ENCODE measurements at regions not wholly inside any gene's neighbourhood (a gene's known extent, or its start where the extent isn't known, plus 50 kb on each side); places are given as distances from the start of the nearest gene placed in this dataset.

- DNase-seq (ENCODE audit: low read depth), result no peak
Measured at GRCh38 chr12:131477613-131478012, 233.3 kb upstream of the SFSWAP start.

- no peak for DNase-seq (ENCODE audit: low read depth)
Measured at GRCh38 chr12:131478468-131478867, 232.4 kb upstream of the SFSWAP start.

- no peak for DNase-seq (ENCODE audit: low read depth)
Measured at GRCh38 chr12:131482199-131482598, 228.7 kb upstream of the SFSWAP start.

- no peak for DNase-seq (ENCODE audit: low read depth)
Measured at GRCh38 chr12:131482686-131483085, 228.2 kb upstream of the SFSWAP start.

DNA sequence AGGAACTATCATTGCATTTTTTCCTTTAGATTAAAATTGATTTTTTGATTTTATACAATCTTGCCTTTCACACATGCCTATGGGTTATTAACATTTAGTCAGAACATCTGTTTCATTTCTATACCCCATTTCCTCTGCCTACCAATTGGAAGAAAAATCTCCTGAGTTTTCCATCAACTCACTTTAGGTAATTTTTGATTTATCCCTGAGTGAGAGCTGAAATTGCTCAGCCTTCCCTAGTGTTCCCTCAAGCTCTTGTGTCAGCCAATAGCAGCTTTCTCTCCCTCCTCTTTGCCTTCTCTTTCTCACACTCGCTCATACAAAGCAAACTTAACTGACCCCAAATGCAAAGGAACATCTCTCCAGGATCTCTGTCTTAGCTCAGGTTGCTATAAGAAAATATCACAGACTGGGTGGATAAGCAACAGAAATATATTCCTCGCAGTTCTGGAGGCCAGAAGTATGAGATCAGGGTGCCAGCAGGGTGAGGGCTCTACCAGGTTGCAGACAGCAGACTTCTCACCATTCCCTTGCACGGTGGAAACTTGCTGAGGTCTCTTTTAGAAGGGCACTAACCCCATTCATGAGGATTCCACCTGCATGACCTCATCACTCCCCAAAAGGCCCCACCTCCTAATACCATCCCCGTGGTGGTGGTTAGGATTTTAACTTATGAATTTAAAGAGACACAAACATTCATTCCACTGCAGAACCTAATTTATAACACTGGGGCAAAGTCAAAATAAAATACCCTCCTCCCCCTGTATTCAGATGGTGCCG is 224.2 kb upstream of the SFSWAP start:
- no peak for DNase-seq (ENCODE audit: low read depth)

DNA sequence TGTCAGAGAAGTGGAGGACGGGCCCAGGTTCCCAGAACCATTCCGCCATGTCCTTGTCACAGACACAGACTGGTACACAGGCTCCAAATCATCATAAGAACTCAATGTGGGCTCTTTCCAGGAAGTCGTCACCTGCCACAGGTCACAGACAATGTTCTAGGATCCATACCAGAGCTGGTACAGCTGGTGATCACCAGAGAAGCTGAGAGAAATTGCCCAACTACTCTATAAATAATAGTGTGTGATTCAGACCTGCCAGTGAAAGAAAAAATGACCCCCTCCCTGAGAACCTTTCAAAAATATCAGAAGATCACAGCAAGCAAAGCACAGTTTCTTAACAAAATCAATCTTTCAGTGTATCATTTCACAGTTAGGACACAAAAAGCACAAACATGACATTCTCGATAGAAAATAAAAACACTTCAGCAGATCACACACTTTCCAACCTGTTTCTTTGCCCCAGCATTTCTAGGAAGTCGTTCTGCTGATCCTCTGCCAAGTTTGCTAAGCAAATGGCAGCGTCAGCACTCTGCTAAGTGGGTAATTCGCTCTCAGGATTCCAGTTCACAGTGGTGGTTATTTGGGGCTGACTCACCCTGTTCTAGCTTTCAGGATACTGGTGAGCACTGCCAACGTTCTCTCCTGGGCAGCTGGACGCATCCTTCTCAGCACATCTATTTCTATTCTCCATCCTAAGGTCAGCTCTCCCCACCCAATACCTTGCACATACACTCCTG is 223.3 kb upstream of the SFSWAP start:
- DNase-seq (ENCODE audit: low read depth), result no peak

- no peak for DNase-seq (ENCODE audit: low read depth)
Measured at GRCh38 chr12:131489718-131490117, 221.2 kb upstream of the SFSWAP start.

- no peak for DNase-seq (ENCODE audit: low read depth)
Measured at GRCh38 chr12:131491155-131491554, 219.7 kb upstream of the SFSWAP start.

DNA sequence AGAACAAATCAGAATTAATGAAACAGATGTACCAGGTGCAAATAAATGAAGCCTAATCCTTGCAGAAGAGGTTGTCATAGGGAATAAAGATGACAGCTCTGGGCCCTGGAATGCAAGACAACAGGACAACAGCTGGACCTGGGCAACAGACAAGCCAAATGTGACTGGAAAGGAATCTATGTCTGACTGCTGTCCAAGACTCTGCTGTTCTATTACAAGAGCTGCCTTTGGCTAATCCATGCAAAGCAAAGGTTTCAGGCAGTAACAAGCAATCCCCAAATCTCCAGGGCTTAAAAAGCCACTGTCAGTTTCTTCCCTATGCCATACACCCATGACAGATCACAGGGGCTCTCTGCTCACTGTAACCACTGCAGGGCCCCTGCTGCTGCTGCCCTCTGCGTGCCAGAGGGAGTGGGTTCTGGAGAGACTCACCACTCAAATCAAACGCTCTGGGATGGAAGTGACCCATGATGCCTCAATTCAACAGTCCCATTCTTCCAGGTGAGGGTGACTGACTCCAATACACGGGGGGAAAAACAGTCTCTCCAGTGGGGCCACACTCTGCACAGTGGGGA is 218.9 kb upstream of the SFSWAP start:
- no peak for DNase-seq (ENCODE audit: low read depth)

DNA sequence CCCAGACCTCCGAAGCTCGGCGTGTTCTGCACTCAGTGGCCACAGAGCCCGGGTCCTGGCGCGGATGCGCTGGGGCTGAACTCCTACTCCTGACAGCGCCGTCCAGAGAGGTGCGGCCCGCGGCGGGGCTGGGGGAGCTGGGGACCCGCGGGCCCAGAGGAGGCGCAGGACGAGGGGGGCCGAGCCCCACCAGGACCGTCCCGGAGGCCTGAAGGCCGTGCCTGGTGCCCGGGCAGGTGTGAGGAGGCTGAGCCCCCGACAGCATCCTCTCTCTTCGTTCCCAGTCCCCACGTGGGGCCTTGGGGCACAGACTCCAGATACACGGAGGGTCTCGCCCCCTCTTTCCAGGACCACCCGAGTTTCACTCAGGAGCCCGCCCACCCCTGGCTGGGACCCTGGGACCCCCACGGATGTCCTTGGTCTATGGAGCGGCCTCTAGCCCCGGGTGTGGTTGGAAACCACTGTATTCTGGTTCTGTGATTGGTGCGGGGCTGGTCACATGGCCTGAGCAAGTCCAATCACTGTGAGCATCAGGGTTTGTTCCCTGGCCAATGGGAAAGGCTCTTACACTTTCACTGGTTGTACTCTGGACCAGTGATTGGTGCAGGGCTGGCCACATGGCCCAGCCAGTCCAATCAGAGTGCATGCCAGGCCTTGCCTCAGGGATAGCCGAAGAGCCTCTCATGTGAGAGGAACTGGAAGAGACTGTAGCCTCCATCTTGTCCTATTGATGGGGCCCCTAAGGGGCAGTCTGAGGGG is 217.6 kb upstream of the SFSWAP start:
- no peak for DNase-seq (ENCODE audit: low read depth)

- DNase-seq (ENCODE audit: low read depth), result no peak
Measured at GRCh38 chr12:131494216-131494615, 216.7 kb upstream of the SFSWAP start.

DNA sequence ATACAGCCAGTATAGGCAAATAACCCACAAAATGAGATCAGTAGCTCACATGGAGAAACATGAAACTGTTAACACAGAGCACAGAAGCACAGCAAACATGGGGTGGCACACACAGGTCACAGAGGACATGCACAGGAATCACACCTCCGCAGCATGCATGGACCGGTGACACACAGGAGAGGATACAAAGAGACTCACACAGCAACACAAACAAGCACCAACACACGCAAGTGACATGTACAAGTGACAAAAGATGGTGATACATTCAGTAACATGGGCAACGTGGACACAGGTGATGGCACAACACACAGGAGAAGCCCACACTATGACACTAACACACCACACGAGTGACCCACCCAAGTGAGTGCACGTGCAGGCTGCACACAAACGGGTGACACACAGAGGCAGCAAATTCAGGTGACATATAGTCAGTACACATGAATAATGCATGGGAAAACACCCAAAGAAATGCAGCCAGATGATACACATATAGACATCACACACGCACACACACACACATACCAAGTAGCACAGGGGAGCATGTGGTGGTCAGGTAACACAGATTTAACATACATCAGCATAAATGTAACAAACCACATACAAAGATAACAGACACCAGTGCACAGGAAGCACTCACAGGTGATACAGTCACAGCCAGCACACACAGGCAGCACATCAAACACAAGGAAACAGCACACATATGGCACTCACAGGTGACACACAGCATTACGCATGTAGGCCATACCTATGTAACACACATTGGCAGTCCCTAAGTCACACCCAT is 216.0 kb upstream of the SFSWAP start:
- no peak for DNase-seq (ENCODE audit: low read depth)

GRCh38 chr12:131497966-131498365 is 212.9 kb upstream of the SFSWAP start:
- DNase-seq (ENCODE audit: low read depth), result no peak

- no peak for DNase-seq (ENCODE audit: low read depth)
Measured at GRCh38 chr12:131499160-131499863, 211.6 kb upstream of the SFSWAP start.

GRCh38 chr12:131499864-131500190 is 211.1 kb upstream of the SFSWAP start:
- DNase-seq (ENCODE audit: low read depth), result no peak

- no peak for DNase-seq (ENCODE audit: low read depth)
Measured at GRCh38 chr12:131500564-131500963, 210.3 kb upstream of the SFSWAP start.

DNA sequence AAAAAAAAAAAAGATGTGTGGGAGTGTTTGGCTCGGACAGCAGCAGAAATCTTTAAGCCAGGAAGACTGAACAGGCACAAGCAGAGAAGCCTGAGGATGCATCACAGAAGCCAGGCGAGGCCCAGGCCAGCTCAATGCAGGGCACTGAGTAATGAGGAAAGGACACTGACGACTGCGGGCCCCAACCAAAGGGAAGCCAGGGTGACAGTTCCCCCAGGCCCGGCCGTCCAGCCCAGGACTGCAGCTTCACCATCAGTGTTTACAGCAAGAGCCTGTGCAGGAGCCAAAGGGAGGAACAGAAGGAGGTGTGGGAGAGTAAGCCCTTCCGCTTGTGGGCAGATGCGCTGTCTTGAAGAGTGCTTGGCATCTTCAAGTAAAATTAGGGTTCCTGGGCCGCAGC is 205.3 kb upstream of the SFSWAP start:
- DNase-seq (ENCODE audit: low read depth), result no peak

DNA sequence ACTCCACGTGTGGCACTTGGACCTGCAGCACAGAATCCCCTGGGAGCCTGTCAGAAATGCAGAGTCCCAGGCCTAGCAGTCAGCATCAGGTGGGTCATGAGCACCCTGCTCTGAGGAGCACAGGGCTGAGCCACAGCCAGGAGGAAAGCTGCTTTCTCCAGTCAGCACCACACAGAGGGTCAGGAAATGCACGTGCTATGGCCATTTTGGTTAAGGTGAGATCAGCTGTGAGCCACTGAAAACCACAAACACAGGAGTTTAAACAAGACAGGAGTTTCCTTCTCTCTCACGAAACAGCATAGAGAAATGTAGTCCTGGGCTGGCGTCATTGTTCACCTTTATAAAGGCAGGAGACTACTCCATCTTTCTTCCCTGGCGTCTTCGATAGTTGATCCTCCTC is 204.5 kb upstream of the SFSWAP start:
- DNase-seq (ENCODE audit: low read depth), result no peak

GRCh38 chr12:131507094-131507493 is 203.8 kb upstream of the SFSWAP start:
- no peak for DNase-seq (ENCODE audit: low read depth)

- DNase-seq (ENCODE audit: low read depth), result no peak
Measured at GRCh38 chr12:131507881-131508280, 203.0 kb upstream of the SFSWAP start.

- DNase-seq (ENCODE audit: low read depth), result no peak
Measured at GRCh38 chr12:131509701-131510100, 201.2 kb upstream of the SFSWAP start.
